Glutamatergic neuron (in vitro differentiated cells): ENCODE measurements at regions not wholly inside any gene's neighbourhood (a gene's known extent, or its start where the extent isn't known, plus 50 kb on each side); places are given as distances from the start of the nearest gene placed in this dataset.

Experiments used
- DNase-seq: peaks from one replicate; pipeline ENCODE4 v3.0.0; 2022
- H3K27ac Mint-ChIP-seq: one replicate; pipeline ENCODE4 v1.8.0; 2020; ENCODE audit warnings: mild to moderate bottlenecking, mixed read lengths, inconsistent platforms; ENCODE audit not compliant: unreplicated experiment
- H3K27me3 Mint-ChIP-seq: one replicate; pipeline ENCODE4 v1.8.0; 2020; ENCODE audit warnings: mild to moderate bottlenecking, moderate library complexity, mixed read lengths, inconsistent platforms; ENCODE audit not compliant: unreplicated experiment
- H3K36me3 Mint-ChIP-seq: one replicate; pipeline ENCODE4 v1.8.0; 2020; ENCODE audit warnings: mild to moderate bottlenecking, mixed read lengths, inconsistent platforms; ENCODE audit not compliant: unreplicated experiment
- H3K4me1 Mint-ChIP-seq: one replicate; pipeline ENCODE4 v1.8.0; 2020; ENCODE audit warnings: mild to moderate bottlenecking, low read depth, mixed read lengths, inconsistent platforms; ENCODE audit not compliant: unreplicated experiment
- H3K4me3 Mint-ChIP-seq: one replicate; pipeline ENCODE4 v1.8.0; 2020; ENCODE audit warnings: mild to moderate bottlenecking, mixed read lengths, inconsistent platforms; ENCODE audit not compliant: unreplicated experiment
- H3K9me3 Mint-ChIP-seq: one replicate; pipeline ENCODE4 v1.8.0; 2020; ENCODE audit warnings: mild to moderate bottlenecking, moderate library complexity, mixed read lengths, inconsistent platforms; ENCODE audit not compliant: unreplicated experiment
- TF ChIP-seq, protein P1 (sequence below): fragments of 200-600 bp; sonication (generic); IDR thresholded peaks from one replicate; pipeline ENCODE4 v1.5.0; 2021; ENCODE audit not compliant: partially characterized antibody, unreplicated experiment

DNA sequence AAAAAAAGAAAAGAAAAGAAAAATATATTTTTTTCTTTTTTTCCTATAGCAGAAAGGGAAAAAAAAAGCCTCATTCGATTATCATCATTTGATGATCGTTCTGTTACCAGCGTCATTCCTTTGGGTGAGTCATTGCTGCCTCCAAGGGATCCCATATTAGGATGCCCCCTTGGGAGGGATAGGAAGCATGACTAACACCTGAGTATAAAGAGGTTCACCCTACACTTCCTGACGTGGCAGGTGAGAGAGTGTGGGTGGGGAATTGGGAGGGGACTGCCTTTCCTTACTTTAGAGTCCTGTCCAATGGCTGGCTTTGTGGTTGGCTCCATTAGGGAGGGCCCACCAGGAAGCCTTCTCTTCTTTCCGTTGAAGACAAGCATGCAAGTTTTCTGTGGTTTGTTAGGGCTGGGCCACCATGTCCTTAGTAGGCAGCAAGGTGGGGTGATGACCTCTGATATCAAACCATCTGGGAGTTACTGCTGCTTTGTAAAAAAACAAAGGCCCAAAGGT, 56.1 kb upstream of the FUT8 start:
- Mint-ChIP-seq H3K27ac (no peak overlapping the region), H3K36me3 (no peaks in the 10 kb centered on the region), H3K4me1 (no peaks in the 10 kb centered on the region), H3K9me3 (no peaks in the 10 kb centered on the region), H3K4me3 (no peak overlapping the region), H3K27me3 (peaks cover 2% of the 10 kb centered on the region)
- TF ChIP-seq, protein P1, sequence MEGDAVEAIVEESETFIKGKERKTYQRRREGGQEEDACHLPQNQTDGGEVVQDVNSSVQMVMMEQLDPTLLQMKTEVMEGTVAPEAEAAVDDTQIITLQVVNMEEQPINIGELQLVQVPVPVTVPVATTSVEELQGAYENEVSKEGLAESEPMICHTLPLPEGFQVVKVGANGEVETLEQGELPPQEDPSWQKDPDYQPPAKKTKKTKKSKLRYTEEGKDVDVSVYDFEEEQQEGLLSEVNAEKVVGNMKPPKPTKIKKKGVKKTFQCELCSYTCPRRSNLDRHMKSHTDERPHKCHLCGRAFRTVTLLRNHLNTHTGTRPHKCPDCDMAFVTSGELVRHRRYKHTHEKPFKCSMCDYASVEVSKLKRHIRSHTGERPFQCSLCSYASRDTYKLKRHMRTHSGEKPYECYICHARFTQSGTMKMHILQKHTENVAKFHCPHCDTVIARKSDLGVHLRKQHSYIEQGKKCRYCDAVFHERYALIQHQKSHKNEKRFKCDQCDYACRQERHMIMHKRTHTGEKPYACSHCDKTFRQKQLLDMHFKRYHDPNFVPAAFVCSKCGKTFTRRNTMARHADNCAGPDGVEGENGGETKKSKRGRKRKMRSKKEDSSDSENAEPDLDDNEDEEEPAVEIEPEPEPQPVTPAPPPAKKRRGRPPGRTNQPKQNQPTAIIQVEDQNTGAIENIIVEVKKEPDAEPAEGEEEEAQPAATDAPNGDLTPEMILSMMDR, result no peak
- no peak for DNase-seq

DNA sequence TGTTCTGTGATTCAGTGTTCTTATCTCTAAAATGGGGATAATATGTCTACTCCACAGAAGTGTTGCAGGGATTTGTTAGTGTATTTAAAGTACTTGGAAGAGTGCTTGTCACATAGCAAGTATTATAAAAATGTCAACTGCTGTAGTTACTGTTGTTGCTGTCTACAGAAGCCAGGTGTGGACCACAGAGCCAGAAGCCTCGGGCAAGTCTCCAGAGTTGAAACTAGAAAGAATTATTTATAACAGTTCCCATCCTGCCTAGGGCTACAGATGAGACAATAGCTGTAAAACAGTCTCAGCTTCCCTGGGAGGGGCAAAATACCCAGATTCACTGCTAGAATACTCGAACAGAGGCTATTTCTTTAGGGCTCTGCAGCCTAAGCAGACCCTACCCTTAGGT, 55.4 kb upstream of the FUT8 start:
- H3K27me3 Mint-ChIP-seq, result peaks cover 2% of the 10 kb centered on the region
- TF ChIP-seq, protein P1, result no peak
- H3K27ac Mint-ChIP-seq, result no peak overlapping the region
- no peaks in the 10 kb centered on the region for H3K9me3 Mint-ChIP-seq
- H3K36me3 Mint-ChIP-seq, result no peaks in the 10 kb centered on the region
- no peaks in the 10 kb centered on the region for H3K4me1 Mint-ChIP-seq
- H3K4me3 Mint-ChIP-seq, result no peak overlapping the region
- no peak for DNase-seq

DNA sequence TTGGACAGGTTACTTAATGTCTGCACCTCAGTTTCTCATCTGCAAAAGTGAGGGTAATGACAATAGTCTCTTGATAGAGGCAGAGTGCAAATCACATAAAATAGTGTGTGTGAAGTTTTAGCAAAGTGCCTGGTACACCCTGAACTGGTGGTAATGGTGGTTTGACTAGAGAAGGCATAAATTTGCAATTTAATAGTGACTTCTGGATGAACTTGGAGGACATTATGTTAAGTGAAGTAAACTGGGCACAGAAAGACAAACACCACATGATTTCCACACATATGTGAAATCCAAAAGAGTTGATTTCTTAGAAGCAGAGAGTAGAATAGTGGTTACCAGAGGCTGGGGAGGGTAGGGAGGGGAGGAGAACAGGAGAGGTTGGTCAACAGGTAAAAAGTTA, 54.8 kb upstream of the FUT8 start:
- TF ChIP-seq, protein P1, result no peak
- Mint-ChIP-seq H3K27ac (no peak overlapping the region), H3K4me1 (no peaks in the 10 kb centered on the region), H3K36me3 (no peaks in the 10 kb centered on the region), H3K27me3 (peaks cover 2% of the 10 kb centered on the region), H3K4me3 (no peak overlapping the region), H3K9me3 (no peaks in the 10 kb centered on the region)
- DNase-seq, result no peak

DNA sequence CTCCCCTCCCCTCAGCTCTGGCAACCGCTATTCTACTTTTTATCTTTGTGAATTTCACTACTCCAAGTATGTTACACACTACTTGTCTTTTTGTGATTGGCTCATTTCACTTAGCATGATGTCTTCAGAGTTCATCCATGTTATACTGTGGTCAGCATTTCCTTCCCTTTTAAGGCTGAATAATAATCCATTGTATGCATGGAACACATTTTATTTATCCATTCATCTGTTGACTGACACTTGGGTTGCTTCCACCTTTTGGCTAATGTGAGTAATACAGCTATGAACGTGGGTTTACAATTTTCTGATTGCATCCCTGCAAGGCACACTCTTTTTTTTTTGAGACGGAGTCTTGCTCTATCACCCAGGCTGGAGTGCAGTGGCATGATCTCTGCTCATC, 53.0 kb upstream of the FUT8 start:
- Mint-ChIP-seq H3K27me3 (peaks cover 4% of the 10 kb centered on the region), H3K4me3 (no peak overlapping the region), H3K36me3 (no peaks in the 10 kb centered on the region), H3K27ac (no peak overlapping the region), H3K4me1 (no peaks in the 10 kb centered on the region), H3K9me3 (no peaks in the 10 kb centered on the region)
- TF ChIP-seq, protein P1, result no peak
- DNase-seq, result no peak

DNA sequence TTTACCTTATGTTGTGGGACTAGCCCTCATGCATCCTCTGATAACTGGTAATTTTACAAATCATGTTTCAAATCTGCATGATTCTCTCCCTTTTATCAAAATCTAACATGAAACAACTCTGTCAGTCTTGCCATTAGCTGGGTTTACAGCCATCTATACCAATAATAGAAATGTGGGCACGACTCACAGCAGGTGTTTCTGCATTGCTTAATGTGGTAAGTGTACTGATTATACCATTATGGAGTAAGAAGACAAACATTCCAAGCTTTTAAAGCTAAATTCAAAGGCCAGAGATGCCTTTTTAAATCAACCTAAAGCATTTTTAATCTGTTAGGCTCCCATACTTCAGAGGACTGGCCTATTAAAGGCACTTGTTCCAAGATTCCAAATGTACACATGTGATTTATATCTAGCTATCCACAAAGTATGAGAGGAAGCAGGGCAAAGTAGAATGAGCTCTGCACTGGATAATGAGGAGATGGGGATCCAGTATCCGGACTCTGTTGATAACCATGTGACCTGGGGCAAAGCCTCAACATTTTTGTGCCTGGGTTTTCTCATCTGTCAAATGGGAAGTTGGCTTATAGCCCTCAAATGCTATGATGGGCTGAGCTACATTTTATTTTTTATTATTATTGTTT, 52.3 kb upstream of the FUT8 start:
- no peak for DNase-seq
- Mint-ChIP-seq H3K27ac (no peak overlapping the region), H3K4me1 (no peaks in the 10 kb centered on the region), H3K4me3 (no peak overlapping the region), H3K36me3 (no peaks in the 10 kb centered on the region), H3K27me3 (peaks cover 6% of the 10 kb centered on the region), H3K9me3 (no peaks in the 10 kb centered on the region)
- TF ChIP-seq, protein P1, result no peak
